DMS53 treated with DMSO at 0.1 percent for 48 hours (cell line): ENCODE measurements at regions not wholly inside any gene's neighbourhood (a gene's known extent, or its start where the extent isn't known, plus 50 kb on each side); places are given as distances from the start of the nearest gene placed in this dataset.
"Not testable (repeated sequence)": the region's sequence is repeated elsewhere in the genome, so short reads cannot be mapped to it uniquely, and the experiment has no call there.

Source experiments
- DNase-seq: peaks from one replicate; lab custom pipeline; 2025; ENCODE audit not compliant: unreplicated experiment; lab: John Stamatoyannopoulos, UW

DNA sequence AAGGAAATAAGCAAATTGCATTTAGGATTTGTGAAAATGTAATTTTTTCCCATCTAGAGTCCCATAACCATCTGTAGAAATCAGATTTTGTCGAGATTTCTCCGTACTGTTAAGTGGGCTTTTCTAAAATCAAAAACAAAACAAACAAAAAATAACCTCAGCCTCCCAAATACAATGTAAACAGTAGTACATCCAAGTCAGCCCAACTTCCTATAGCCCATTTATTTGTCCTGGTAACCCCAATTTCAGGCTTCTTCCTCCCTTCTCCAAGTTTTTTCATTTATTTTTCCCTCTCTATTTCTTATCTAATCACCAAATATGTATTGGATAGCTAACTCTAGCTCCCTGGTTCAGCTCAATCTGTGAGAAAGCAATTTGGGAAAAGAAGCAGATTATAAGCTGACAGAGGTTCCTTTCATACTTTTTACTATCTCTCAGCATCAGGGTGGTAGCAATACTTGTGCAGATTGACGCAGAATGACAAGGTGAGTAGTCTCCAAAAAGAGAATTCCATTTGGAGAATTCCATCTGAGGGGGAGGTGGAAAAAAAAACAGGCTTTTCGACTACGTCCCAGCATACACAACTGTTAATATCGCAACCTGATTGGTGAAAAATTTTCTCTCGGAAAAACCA is 132.6 kb upstream of the BTN3A2 start:
- DNase-seq = no peak

DNA sequence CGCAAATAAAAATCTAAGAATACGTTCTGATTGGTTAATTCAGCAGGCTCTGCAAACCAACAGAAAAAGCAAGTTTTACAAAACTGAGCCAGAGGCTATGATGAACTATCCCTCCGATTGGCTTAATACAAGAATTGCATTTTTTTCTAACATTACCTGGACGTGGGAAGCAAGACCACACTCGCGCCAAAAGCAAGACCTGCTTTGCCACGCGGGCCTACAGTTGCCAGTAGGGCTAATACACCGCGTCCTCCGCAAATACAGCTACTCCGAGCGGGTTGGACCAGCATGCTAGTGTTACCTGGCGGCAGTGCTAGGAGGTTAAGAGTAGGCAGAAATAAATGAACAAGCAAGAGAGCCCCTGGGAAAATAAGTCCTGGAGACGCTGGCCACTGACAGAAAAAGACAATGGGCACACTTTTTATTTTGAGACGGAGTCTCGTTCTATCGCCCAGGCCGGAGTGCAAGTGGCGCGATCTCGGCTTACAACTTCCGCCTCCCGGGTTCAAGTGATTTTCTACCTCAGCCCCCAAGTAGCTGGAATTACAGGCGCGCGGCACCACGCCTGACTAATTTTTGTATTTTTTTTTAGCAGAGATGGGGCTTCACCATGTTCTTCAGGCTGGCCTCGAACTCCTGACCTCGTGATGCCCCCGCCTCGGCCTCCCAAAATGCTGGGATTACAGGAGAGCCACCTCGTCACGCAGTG is 131.9 kb upstream of the BTN3A2 start:
- DNase-seq = no peak

GRCh38 chr6:26233649-26234420 is 131.2 kb upstream of the BTN3A2 start:
- peak; percentile 76 for DNase-seq

GRCh38 chr6:26234421-26235301 is 130.3 kb upstream of the BTN3A2 start:
- peak; percentile 64 for DNase-seq

- no peak for DNase-seq
Measured at GRCh38 chr6:26235302-26235670, 129.7 kb upstream of the BTN3A2 start.

GRCh38 chr6:26239415-26239814 is 125.6 kb upstream of the BTN3A2 start:
- DNase-seq = not testable (repeated sequence)

DNA sequence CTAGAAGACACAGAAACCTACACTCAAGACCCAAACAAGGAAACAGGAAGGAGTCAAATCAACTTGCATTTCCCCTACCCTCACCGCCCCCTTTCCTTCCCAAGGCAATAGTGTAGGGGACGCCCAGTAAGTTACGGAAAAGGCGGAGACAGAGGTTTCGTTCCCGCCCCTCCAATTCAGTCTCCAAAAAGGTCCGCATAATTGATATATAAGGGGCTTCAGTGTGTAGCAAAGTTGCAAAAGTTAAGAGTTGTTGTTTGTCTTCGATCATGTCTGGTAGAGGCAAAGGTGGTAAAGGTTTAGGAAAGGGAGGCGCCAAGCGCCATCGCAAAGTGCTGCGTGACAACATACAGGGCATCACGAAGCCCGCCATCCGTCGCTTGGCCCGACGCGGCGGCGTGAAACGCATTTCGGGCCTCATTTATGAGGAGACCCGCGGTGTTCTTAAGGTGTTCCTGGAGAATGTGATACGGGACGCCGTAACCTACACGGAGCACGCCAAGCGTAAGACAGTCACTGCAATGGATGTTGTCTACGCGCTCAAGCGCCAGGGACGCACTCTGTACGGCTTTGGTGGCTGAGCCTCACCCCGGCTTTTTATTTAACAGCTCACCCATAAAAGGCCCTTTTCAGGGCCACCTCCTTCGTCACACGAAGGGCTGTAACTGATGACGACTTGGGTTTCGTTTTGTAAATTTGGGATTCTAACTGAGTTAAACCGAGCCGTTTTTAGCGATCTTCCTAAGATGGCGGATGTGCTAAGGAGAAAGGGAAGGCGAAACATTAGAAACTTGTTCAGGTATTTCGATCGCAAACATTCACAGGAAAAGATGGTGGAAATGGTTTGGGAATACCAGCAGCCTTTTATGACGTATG is 124.6 kb upstream of the BTN3A2 start:
- DNase-seq = no peak

DNA sequence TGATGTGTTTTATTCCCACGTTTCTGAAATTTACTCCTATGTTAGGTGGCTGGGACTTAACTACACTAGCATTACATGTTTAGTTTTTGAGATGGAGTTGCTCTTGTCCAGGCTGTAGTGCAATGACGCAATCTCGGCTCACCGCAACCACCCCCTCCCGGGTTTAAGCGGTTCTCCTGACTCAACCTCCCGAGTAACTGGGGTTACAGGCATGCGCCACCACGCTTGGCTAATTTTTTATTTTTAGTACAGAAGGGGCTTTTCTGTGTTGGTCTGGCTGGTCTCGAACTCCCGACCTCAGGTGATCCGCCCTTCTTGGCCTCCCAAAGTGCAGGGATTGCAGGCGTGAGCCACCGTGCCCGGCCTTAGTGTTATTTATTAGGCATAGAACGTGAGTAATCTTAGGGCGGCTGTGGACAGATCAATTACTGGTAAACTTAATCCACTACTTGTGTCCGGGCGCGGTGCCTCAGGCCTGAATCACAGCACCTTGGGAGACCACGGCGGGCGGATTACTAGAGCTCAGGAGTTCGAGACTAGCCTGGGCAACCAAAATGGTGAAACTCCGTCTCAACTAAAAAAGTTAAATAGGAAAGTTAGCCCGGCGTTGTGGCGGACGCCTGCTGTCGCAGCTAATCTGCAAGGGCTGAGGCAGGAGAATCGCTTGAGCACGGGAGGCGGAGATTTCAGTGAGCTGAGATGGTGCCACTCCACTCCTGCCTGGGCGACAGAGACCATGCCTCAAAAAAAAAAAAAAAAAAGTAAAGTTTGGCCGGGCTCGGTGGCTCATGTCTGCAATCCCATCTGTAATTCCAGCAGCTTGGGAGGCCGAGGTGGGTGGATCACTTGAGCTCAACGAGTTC is 123.7 kb upstream of the BTN3A2 start:
- DNase-seq = no peak

DNA sequence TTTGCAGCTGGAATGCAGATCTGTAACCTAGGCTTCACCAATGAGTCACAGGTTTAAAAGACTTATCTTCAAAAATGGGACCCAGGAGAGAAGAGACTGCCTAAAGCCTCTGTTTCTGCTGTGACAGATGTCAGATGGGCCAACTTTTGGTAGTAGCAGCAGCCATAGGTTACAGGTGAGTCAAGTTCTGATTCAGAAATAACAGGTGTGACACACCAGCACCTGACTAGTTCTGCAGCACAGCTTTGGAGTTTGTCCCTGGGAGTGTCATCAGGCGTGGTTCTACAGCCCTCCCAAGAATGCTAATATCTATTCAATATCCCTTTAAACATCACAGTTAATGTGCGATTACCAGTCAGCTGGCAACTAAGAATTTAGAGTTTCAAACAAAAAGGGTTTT is 121.9 kb upstream of the BTN3A2 start:
- no peak for DNase-seq

- no peak for DNase-seq
Measured at GRCh38 chr6:26243752-26244151, 121.2 kb upstream of the BTN3A2 start.

DNA sequence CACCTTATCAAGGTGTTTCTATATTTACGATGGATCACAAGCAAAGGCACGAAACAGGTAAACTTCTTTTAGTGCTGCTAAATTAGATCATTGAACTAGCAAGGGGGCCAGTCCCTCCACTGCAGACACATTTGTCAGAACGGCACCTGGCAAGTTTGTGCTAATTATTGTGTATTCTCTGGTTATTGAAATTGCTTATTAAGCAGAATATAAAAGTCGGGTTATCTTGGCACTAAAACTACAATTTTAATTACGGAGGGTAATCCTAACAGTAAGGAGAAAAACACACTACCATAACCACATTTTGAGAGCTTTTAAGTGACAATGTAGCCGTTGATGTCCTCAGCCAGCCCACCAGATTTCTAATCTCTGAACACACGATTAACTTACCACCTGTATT is 118.9 kb upstream of the BTN3A2 start:
- no peak for DNase-seq

- DNase-seq = no peak
Measured at GRCh38 chr6:26246553-26246952, 118.4 kb upstream of the BTN3A2 start.

DNA sequence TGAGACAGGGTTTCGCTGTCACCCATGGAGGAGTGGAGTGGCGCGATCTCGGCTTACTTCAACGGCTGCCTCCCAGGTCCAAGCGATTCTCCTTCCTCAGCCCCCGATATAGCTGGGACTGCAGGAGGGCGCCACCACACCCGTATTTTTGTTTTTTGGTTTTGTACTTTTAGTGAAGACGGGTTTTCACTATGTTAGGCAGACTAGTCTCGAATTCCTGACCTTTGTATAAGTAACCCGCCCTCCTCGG is 115.4 kb upstream of the BTN3A2 start:
- peak; percentile 84 for DNase-seq

DNA sequence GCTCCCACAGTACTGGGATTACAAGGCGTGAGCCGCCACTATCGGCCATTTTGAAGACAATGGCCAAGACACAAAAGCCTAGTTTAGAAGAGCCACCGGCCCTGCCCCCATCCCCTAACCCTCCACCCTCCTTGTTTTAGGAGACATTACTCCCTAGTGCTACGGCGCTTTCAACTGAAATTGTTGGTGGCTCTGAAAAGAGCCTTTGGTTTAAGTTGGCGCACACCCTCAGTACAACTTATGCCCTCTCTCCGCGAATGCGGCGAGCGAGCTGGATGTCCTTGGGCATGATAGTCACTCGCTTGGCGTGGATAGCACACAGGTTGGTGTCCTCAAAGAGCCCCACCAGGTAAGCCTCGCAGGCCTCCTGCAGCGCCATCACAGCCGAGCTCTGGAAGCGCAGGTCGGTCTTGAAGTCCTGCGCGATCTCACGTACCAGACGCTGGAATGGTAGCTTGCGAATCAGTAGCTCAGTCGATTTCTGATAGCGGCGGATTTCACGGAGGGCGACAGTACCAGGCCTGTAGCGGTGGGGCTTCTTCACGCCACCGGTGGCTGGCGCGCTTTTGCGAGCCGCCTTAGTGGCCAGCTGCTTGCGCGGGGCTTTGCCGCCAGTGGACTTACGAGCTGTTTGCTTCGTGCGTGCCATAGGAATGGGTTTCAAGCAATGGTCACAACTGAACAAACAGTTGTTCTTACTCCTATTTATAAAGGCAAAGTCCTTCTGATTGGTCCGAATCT is 114.9 kb upstream of the BTN3A2 start:
- peak; percentile 91 for DNase-seq

DNA sequence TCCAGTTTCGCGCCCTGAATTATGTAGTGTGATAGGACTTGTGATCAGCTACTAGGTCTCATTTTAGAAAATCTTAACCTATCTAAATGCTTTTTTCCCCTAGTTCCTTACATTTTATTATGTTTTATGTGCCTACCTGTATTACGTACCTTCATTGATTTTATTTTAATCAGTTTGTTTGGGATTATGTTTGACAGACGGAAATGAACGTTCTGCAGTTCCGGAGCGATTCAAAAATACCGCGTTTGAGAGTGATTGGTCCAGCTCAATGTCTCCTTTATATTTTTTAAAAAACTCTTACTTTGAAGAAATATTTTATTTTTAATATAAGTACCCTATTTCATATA is 114.3 kb upstream of the BTN3A2 start:
- DNase-seq = peak; percentile 76

DNA sequence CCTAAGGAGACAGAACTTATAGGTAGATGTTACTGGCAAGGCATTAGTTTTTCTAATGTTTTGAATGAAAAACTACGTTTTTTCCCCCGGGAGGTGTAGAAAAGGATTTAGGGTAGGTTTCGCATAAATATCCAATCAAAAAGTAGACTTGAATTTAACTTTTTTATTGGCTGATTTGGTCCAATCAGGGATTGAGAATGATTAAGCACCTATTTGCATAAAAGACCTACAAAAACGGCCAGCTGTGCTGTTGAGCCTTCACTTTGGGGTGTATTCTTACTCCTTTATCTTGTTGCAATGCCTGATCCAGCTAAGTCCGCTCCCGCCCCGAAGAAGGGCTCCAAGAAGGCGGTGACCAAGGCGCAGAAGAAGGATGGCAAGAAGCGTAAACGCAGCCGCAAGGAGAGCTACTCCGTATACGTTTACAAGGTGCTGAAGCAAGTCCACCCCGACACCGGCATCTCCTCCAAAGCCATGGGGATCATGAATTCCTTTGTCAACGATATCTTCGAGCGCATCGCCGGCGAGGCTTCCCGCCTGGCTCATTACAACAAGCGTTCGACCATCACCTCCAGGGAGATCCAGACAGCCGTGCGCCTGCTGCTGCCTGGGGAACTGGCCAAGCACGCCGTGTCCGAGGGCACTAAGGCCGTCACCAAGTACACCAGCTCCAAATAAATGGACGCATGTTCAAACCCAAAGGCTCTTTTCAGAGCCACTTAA is 113.5 kb upstream of the BTN3A2 start:
- DNase-seq = peak; percentile 73

DNA sequence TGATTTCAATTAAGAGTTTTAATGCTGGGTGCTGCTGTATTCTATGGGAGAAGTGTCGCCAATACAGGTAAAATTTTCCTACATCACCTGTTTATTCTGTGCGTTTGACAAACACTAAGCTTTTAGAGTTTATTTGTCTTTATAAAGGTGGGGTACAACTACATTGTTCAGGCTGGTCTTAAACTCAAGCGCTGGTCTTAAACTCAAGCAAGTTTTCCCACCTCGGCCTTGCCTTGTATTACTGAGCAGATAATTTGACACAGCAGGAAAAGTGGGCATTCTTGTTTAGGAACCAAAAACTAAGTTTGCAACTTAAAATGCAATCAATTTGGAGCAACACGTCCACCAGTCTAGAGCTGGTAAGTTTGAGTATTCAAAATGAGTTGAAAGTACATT is 112.9 kb upstream of the BTN3A2 start:
- DNase-seq = no peak

GRCh38 chr6:26254724-26255123 is 110.3 kb upstream of the BTN3A2 start:
- DNase-seq = no peak
